Neural cell (in vitro differentiated cells): ENCODE measurements at regions not wholly inside any gene's neighbourhood (a gene's known extent, or its start where the extent isn't known, plus 50 kb on each side); places are given as distances from the start of the nearest gene placed in this dataset.

Experiments
- H2AFZ ChIP-seq: fragments of 200-600, 300-800 bp; sonication (generic), shearing (Covaris generic); 2 replicates; pipeline ENCODE4 v1.6.0; 2014; ENCODE audit warnings: low read depth, mild to moderate bottlenecking, antibody characterized with exemption, low read length, moderate library complexity
- H3F3A ChIP-seq: fragments of 200-600 bp; shearing (Covaris generic); 2 replicates; pipeline ENCODE4 v1.6.1; 2016; ENCODE audit warnings: mild to moderate bottlenecking, moderate library complexity, mixed read lengths, antibody characterized with exemption, low read length; ENCODE audit not compliant: insufficient read depth, poor library complexity, severe bottlenecking
- H3K27ac ChIP-seq: fragments of 200-600, 300-800 bp; sonication (generic), shearing (Covaris generic); 2 replicates; pipeline ENCODE4 v1.5.1; 2014; ENCODE audit warnings: mild to moderate bottlenecking, low read length, moderate library complexity
- H3K27me3 ChIP-seq: fragments of 300-800, 200-600 bp; sonication (generic), shearing (Covaris generic); 2 replicates; pipeline ENCODE4 v1.6.0; 2014; ENCODE audit warnings: mild to moderate bottlenecking, low read depth, low read length, moderate library complexity; ENCODE audit not compliant: insufficient read depth
- H3K36me3 ChIP-seq: fragments of 300-800, 200-600 bp; sonication (generic), shearing (Covaris generic); 2 replicates; pipeline ENCODE4 v1.5.1; 2014; ENCODE audit warnings: mild to moderate bottlenecking, antibody characterized with exemption, low read length, moderate library complexity; ENCODE audit not compliant: insufficient read depth
- H3K4me2 ChIP-seq: fragments of 300-800, 200-600 bp; sonication (generic), shearing (Covaris generic); 2 replicates; pipeline ENCODE4 v1.6.0; 2014; ENCODE audit warnings: mild to moderate bottlenecking, low read length
- H3K4me3 ChIP-seq: fragments of 300-800, 200-600 bp; sonication (generic), shearing (Covaris generic); 2 replicates; pipeline ENCODE4 v1.5.1; 2014; ENCODE audit warnings: mild to moderate bottlenecking, low read length, moderate library complexity
- H3K79me2 ChIP-seq: fragments of 200-600 bp; shearing (Covaris generic); replicated peaks from 2 replicates; pipeline ENCODE4 v1.6.0; 2014; ENCODE audit warnings: mild to moderate bottlenecking, low read length, moderate library complexity; ENCODE audit not compliant: insufficient read depth
- H3K9ac ChIP-seq: fragments of 300-800, 200-600 bp; sonication (generic), shearing (Covaris generic); 2 replicates; pipeline ENCODE4 v1.6.1; 2016; ENCODE audit warnings: mild to moderate bottlenecking, low read length, mixed read lengths
- H3K9me2 ChIP-seq: fragments of 200-600 bp; shearing (Covaris generic); 2 replicates; pipeline ENCODE4 v1.6.1; 2016; ENCODE audit warnings: mild to moderate bottlenecking, low read length, mixed read lengths; ENCODE audit not compliant: insufficient read depth
- H3K9me3 ChIP-seq: fragments of 200-600, 300-800 bp; sonication (generic), shearing (Covaris generic); 2 replicates; pipeline ENCODE4 v1.6.1; 2016; ENCODE audit warnings: mild to moderate bottlenecking, mixed run types, low read length, moderate library complexity, mixed read lengths
- H4K20me1 ChIP-seq: fragments of 200-600 bp; shearing (Covaris generic); 2 replicates; pipeline ENCODE4 v1.6.1; 2016; ENCODE audit warnings: mild to moderate bottlenecking, mixed run types; ENCODE audit not compliant: insufficient read depth
- CTCF ChIP-seq: fragments of 450-650 bp; IDR thresholded peaks from 2 replicates; pipeline ENCODE4 v1.5.1; 2014; ENCODE audit warnings: antibody characterized with exemption, mild to moderate bottlenecking, moderate library complexity; ENCODE audit not compliant: poor library complexity, severe bottlenecking
- EP300 ChIP-seq: fragments of 450-650 bp; conservative IDR thresholded peaks from 2 replicates; pipeline ENCODE4 v1.6.1; 2014; ENCODE audit warnings: antibody characterized with exemption, mild to moderate bottlenecking, moderate library complexity; ENCODE audit not compliant: poor library complexity, severe bottlenecking
- EZH2 ChIP-seq: fragments of 200-600, 300-800 bp; shearing (Covaris generic), sonication (generic); IDR thresholded peaks from 2 replicates; pipeline ENCODE4 v1.6.1; 2014; ENCODE audit warnings: antibody characterized with exemption, low read length, borderline replicate concordance, mild to moderate bottlenecking; ENCODE audit not compliant: insufficient read depth, poor library complexity, severe bottlenecking
- MXI1 ChIP-seq: fragments of 450-650 bp; conservative IDR thresholded peaks from 2 replicates; pipeline ENCODE4 v1.6.1; 2014; ENCODE audit warnings: antibody characterized with exemption, mild to moderate bottlenecking; ENCODE audit not compliant: poor library complexity, severe bottlenecking
- POLR2AphosphoS5 ChIP-seq: IDR thresholded peaks from 2 replicates; pipeline ENCODE4 v1.6.1; 2012
- RAD21 ChIP-seq: fragments of 450-650 bp; conservative IDR thresholded peaks from 2 replicates; pipeline ENCODE4 v1.6.1; 2014; ENCODE audit warnings: antibody characterized with exemption, mild to moderate bottlenecking, moderate library complexity
- REST ChIP-seq: IDR thresholded peaks from 2 replicates; pipeline ENCODE4 v1.6.1; 2012; ENCODE audit warnings: borderline replicate concordance
- SMC3 ChIP-seq: fragments of 450-650 bp; conservative IDR thresholded peaks from 2 replicates; pipeline ENCODE4 v1.6.1; 2014; ENCODE audit warnings: antibody characterized with exemption, mild to moderate bottlenecking, moderate library complexity; ENCODE audit not compliant: poor library complexity
- TAF1 ChIP-seq: IDR thresholded peaks from 2 replicates; pipeline ENCODE4 v1.6.1; 2012; ENCODE audit warnings: low read depth

DNA sequence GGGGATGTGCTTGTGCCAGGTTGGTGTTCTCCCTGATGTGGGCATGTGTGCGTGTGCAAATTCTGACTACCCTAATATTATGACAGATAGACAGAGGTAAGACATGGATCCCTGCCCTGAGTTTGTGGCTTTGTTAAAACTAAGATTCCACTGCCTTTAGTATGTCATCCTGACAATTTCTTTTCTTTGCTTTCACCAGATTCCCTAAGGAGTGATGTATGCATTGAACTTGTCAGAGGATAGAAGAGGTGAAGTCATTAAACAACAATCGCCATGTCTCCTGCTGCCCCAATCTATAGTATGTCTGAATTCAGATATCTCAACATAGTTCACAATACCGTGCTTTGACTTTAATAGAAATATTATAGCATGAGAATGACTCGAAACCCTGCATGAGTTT, 137.1 kb upstream of the ELAC2 start:
- H3K36me3 ChIP-seq: no peaks in the 10 kb centered on the region
- no peaks in the 10 kb centered on the region for H3K79me2 ChIP-seq
- peak; percentile 77 for TF ChIP-seq POLR2AphosphoS5
- TF ChIP-seq CTCF: no peak
- TF ChIP-seq SMC3: no peak
- TF ChIP-seq EP300: peak; percentile 87
- no peak overlapping the region for H3K4me3 ChIP-seq
- no peaks in the 10 kb centered on the region for H3K9me2 ChIP-seq
- no peaks in the 10 kb centered on the region for H3K27me3 ChIP-seq
- no peaks in the 10 kb centered on the region for H3F3A ChIP-seq
- no peaks in the 10 kb centered on the region for H4K20me1 ChIP-seq
- H3K27ac ChIP-seq: no peak overlapping the region
- no peak overlapping the region for H3K9ac ChIP-seq
- no peak overlapping the region for H3K4me2 ChIP-seq
- H3K9me3 ChIP-seq: no peaks in the 10 kb centered on the region
- H2AFZ ChIP-seq: no peak overlapping the region

DNA sequence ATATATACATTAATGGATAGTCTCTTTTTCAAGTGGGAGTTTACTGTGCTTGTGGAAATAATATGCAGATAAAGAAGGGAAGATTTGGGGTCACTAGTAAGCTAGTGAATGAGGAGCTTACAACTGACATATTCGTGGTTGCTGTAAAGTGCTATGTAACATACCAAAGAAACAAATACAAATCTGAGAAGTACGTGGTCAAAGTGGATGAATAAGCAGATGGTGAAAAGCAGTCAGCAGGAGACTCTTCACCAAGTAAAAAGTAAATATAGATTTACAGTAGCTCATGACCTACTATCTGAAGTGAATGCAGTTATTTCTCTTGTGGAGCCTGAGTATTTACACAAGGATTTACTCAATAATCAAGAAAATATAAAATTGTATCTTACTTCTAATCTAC, 136.6 kb upstream of the ELAC2 start:
- H3K27ac ChIP-seq: no peak overlapping the region

More for the DNA sequence above, 136.6 kb upstream of the ELAC2 start:
- Histone ChIP-seq H2AFZ (no peak overlapping the region), H3K9me2 (no peaks in the 10 kb centered on the region), H3K4me2 (no peak overlapping the region), H3K36me3 (no peaks in the 10 kb centered on the region), H3K79me2 (no peaks in the 10 kb centered on the region), H3K9ac (no peak overlapping the region), H3F3A (no peaks in the 10 kb centered on the region), H3K4me3 (no peak overlapping the region), H4K20me1 (no peaks in the 10 kb centered on the region), H3K27me3 (no peaks in the 10 kb centered on the region), H3K9me3 (no peaks in the 10 kb centered on the region)
- TF ChIP-seq TAF1 (no peak), REST (no peak), SMC3 (no peak), CTCF (no peak), RAD21 (no peak), MXI1 (no peak), POLR2AphosphoS5 (no peak), EP300 (no peak), EZH2 (no peak)
